ENCODE measurements at regions not wholly inside any gene's neighbourhood (a gene's known extent, or its start where the extent isn't known, plus 50 kb on each side); places are given as distances from the start of the nearest gene placed in this dataset.

- TF ChIP-seq CTCF (conservative IDR thresholded peaks at IDR 0.05 in 1 of 2, IDR thresholded peaks at IDR 0.05 in 1 of 2; ENCODE audit: low read depth in 1 of 2, low read length in 2 of 2) (no peak), EZH2 (IDR thresholded peaks at IDR 0.05; ENCODE audit: low read length, missing control alignments) (no peak)
These were observed 253.9 kb upstream of the EGLN3 start for GRCh38 chr14:34204774-34205173.
